GM19351 (cell line): ENCODE measurements at regions not wholly inside any gene's neighbourhood (a gene's known extent, or its start where the extent isn't known, plus 50 kb on each side); places are given as distances from the start of the nearest gene placed in this dataset.
"Not testable (repeated sequence)": the region's sequence is repeated elsewhere in the genome, so short reads cannot be mapped to it uniquely, and the experiment has no call there.

Experiments
- ATAC-seq: cut with Tn5 transposase; IDR thresholded peaks from one replicate; pipeline ENCODE4 v1.9.1; 2021; ENCODE audit warnings: mild to moderate bottlenecking, moderate library complexity; ENCODE audit not compliant: unreplicated experiment

- ATAC-seq = no peak
Measured at GRCh38 chr4:115678425-115678941, 565.1 kb upstream of the NDST4 start.

- ATAC-seq = no peak
Measured at GRCh38 chr4:115675719-115676118, 562.3 kb upstream of the NDST4 start.

GRCh38 chr4:115674485-115674884 is 561.1 kb upstream of the NDST4 start:
- ATAC-seq = no peak

GRCh38 chr4:115671581-115671980 is 558.2 kb upstream of the NDST4 start:
- ATAC-seq = no peak

GRCh38 chr4:115670930-115671329 is 557.5 kb upstream of the NDST4 start:
- ATAC-seq = no peak

- no peak for ATAC-seq
Measured at GRCh38 chr4:115668396-115668795, 555.0 kb upstream of the NDST4 start.

- ATAC-seq = no peak
Measured at GRCh38 chr4:115664285-115664684, 550.9 kb upstream of the NDST4 start.

GRCh38 chr4:115660465-115660864 is 547.0 kb upstream of the NDST4 start:
- no peak for ATAC-seq

- ATAC-seq = no peak
Measured at GRCh38 chr4:115657991-115658650, 544.7 kb upstream of the NDST4 start.

GRCh38 chr4:115655626-115656025 is 542.2 kb upstream of the NDST4 start:
- no peak for ATAC-seq

- ATAC-seq = no peak
Measured at GRCh38 chr4:115648786-115649185, 535.4 kb upstream of the NDST4 start.

- ATAC-seq = no peak
Measured at GRCh38 chr4:115629270-115629669, 515.9 kb upstream of the NDST4 start.

GRCh38 chr4:115609631-115610030 is 496.2 kb upstream of the NDST4 start:
- ATAC-seq = no peak

- ATAC-seq = no peak
Measured at GRCh38 chr4:115607311-115607710, 493.9 kb upstream of the NDST4 start.

- ATAC-seq = no peak
Measured at GRCh38 chr4:115596265-115597001, 483.0 kb upstream of the NDST4 start.

GRCh38 chr4:115580901-115581300 is 467.5 kb upstream of the NDST4 start:
- no peak for ATAC-seq

- ATAC-seq = no peak
Measured at GRCh38 chr4:115575851-115576250, 462.4 kb upstream of the NDST4 start.

GRCh38 chr4:115562506-115562905 is 449.1 kb upstream of the NDST4 start:
- no peak for ATAC-seq

GRCh38 chr4:115548123-115548522 is 434.7 kb upstream of the NDST4 start:
- ATAC-seq = no peak

GRCh38 chr4:115537387-115537786 is 424.0 kb upstream of the NDST4 start:
- ATAC-seq = no peak

GRCh38 chr4:115529126-115529525 is 415.7 kb upstream of the NDST4 start:
- no peak for ATAC-seq

GRCh38 chr4:115519476-115519875 is 406.1 kb upstream of the NDST4 start:
- ATAC-seq = not testable (repeated sequence)
